WTC11 (cell line): ENCODE measurements at regions not wholly inside any gene's neighbourhood (a gene's known extent, or its start where the extent isn't known, plus 50 kb on each side); places are given as distances from the start of the nearest gene placed in this dataset.
A peak's percentile ranks its signal among the peaks of the same experiment; 100 is the strongest.

Experiments used
- ATAC-seq: fragments of 200-7000 bp; cut with Tn5 transposase; 2 replicates; pipeline ENCODE4 v1.10.0; 2021; ENCODE audit warnings: mild to moderate bottlenecking, moderate library complexity
- CTCF ChIA-PET: fragments of 300-600 bp; sonication (Branson Sonifier 250); formaldehyde crosslinking; loops from one replicate; lab custom pipeline; 2021; ENCODE audit warnings: antibody characterized with exemption; lab: Charles Lee
- POLR2A ChIA-PET: fragments of 350-600 bp; sonication (Branson Sonifier 250); formaldehyde crosslinking; loops from one replicate; lab custom pipeline; 2021; ENCODE audit warnings: antibody characterized with exemption; lab: Charles Lee
- DNase-seq: peaks from one replicate; pipeline ENCODE4 v3.0.0; 2021; ENCODE audit warnings: low spot score
- H3K27ac Mint-ChIP-seq: 2 replicates; pipeline ENCODE4 v1.8.0; 2021; ENCODE audit warnings: mixed read lengths
- H3K27me3 Mint-ChIP-seq: 2 replicates; pipeline ENCODE4 v1.8.0; 2021; ENCODE audit warnings: low read depth, mild to moderate bottlenecking, moderate library complexity, mixed read lengths
- H3K36me3 Mint-ChIP-seq: 2 replicates; pipeline ENCODE4 v1.8.0; 2021; ENCODE audit warnings: mixed read lengths
- H3K4me1 Mint-ChIP-seq: 2 replicates; pipeline ENCODE4 v1.8.0; 2022; ENCODE audit warnings: mixed read lengths
- H3K4me3 Mint-ChIP-seq: 2 replicates; pipeline ENCODE4 v1.8.0; 2021; ENCODE audit warnings: mild to moderate bottlenecking, moderate library complexity, mixed read lengths
- H3K9me3 Mint-ChIP-seq: 2 replicates; pipeline ENCODE4 v1.8.0; 2021; ENCODE audit warnings: mixed read lengths
- ATF1 ChIP-seq: sonication (generic); formaldehyde crosslinking; IDR thresholded peaks from 2 replicates; pipeline ENCODE4 v1.8.1; 2023; ENCODE audit warnings: mild to moderate bottlenecking, moderate library complexity, missing genetic modification reagents
- CREB1 ChIP-seq: sonication (generic); formaldehyde crosslinking; IDR thresholded peaks from 2 replicates; pipeline ENCODE4 v1.8.0; 2023; ENCODE audit warnings: mild to moderate bottlenecking, missing genetic modification reagents
- ELF4 ChIP-seq: sonication (generic); formaldehyde crosslinking; IDR thresholded peaks from 2 replicates; pipeline ENCODE4 v1.8.1; 2022; ENCODE audit warnings: low read depth, mild to moderate bottlenecking, moderate library complexity, missing genetic modification reagents
- FOXJ3 ChIP-seq: sonication (generic); formaldehyde crosslinking; IDR thresholded peaks from 2 replicates; pipeline ENCODE4 v1.9.0; 2021; ENCODE audit warnings: missing genetic modification reagents, mild to moderate bottlenecking, borderline replicate concordance
- FOXK1 ChIP-seq: sonication (generic); formaldehyde crosslinking; IDR thresholded peaks from 2 replicates; pipeline ENCODE4 v1.8.0; 2022; ENCODE audit warnings: mild to moderate bottlenecking, moderate library complexity, missing genetic modification reagents
- FOXP1 ChIP-seq: sonication (generic); formaldehyde crosslinking; IDR thresholded peaks from 2 replicates; pipeline ENCODE4 v1.8.0; 2022; ENCODE audit warnings: missing genetic modification reagents, mild to moderate bottlenecking, moderate library complexity, borderline replicate concordance
- GABPB1 ChIP-seq: sonication (generic); formaldehyde crosslinking; IDR thresholded peaks from 2 replicates; pipeline ENCODE4 v1.8.1; 2023; ENCODE audit warnings: mild to moderate bottlenecking, missing genetic modification reagents
- HMGXB4 ChIP-seq: sonication (generic); formaldehyde crosslinking; IDR thresholded peaks from 2 replicates; pipeline ENCODE4 v1.8.1; 2023; ENCODE audit warnings: mild to moderate bottlenecking, moderate library complexity, missing genetic modification reagents
- MXD4 ChIP-seq: fragments of 250-450 bp; sonication (Bioruptor Pico); IDR thresholded peaks from 2 replicates; pipeline ENCODE4 v1.8.0; 2021; ENCODE audit warnings: mild to moderate bottlenecking, moderate library complexity, borderline replicate concordance
- NFYB ChIP-seq: sonication (generic); formaldehyde crosslinking; conservative IDR thresholded peaks from 2 replicates; pipeline ENCODE4 v1.8.0; 2022; ENCODE audit warnings: low read depth, missing genetic modification reagents
- PRDM15 ChIP-seq: sonication (generic); formaldehyde crosslinking; IDR thresholded peaks from 2 replicates; pipeline ENCODE4 v1.8.0; 2022; ENCODE audit warnings: missing genetic modification reagents
- PRRX2 ChIP-seq: fragments of 250-450 bp; sonication (Bioruptor Pico); IDR thresholded peaks from 2 replicates; pipeline ENCODE4 v1.8.0; 2021; ENCODE audit warnings: mild to moderate bottlenecking
- ZNF138 ChIP-seq: sonication (generic); formaldehyde crosslinking; conservative IDR thresholded peaks from 2 replicates; pipeline ENCODE4 v1.8.1; 2022; ENCODE audit warnings: mild to moderate bottlenecking, moderate library complexity, missing genetic modification reagents
- TF ChIP-seq, protein P1 (sequence below): fragments of 250-450 bp; sonication (Bioruptor Pico); IDR thresholded peaks from 2 replicates; pipeline ENCODE4 v1.8.0; 2021; ENCODE audit warnings: mild to moderate bottlenecking
- TF ChIP-seq, protein P2 (sequence below): sonication (generic); formaldehyde crosslinking; IDR thresholded peaks from 2 replicates; pipeline ENCODE4 v1.8.0; 2022; ENCODE audit warnings: mild to moderate bottlenecking, missing genetic modification reagents

DNA sequence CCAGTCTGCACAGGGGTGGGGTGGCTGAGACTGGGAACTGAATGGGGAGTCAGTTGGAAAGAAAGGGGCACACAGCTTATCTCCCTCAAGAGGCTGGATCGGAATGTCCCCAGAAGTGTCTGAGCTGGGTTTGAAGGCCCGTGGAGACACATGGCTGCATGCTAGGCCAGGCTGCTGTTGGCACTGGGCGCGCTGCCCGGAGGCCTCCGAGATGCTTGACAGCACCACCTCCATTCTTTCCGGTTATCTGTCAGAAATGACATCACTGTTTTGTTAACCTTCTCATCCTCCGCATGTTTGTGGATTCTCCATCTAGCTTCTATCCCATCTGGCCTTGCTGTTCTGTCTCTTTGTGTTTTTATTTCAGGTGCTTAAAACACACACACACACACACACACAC is 85.5 kb downstream of the APIP start (continued):
- TF ChIP-seq FOXP1 (CRISPR knock-in tag), result no peak

DNA sequence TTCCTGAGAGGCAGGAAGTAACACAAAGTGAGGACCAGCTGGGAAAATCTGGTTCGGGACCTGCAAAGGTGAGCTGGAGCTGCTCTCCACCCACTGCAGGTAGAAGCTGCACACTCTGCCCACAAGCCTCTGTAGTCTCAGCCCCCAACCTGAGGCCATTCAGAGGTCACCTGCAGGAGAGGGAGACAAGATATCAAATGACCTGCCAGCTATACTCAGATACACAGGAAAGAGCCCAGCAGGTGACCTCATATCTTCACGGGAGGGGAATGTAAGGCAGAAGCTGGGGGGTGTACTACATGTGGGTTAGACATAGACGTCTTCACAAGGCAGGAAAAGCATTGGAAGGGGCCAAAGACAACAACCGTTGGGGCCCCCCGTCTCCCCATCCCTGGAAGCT is 86.1 kb downstream of the APIP start:
- no peak overlapping the region for H3K27ac Mint-ChIP-seq
- H3K4me1 Mint-ChIP-seq, result peaks cover 26% of the 10 kb centered on the region
- POLR2A ChIA-PET, result interaction anchor here (0.6 kb wide), 1 partner anchor 1590 kb away, joined by 3 read pairs; no protein-coding TSS in a partner anchor
- CTCF ChIA-PET, result interaction anchor here (0.8 kb wide), 1 partner anchor 9 kb away, joined by 3 read pairs; no protein-coding TSS in a partner anchor
- no peak for TF ChIP-seq FOXK1 (CRISPR knock-in tag)
- TF ChIP-seq HMGXB4, result no peak
- TF ChIP-seq, protein P1, sequence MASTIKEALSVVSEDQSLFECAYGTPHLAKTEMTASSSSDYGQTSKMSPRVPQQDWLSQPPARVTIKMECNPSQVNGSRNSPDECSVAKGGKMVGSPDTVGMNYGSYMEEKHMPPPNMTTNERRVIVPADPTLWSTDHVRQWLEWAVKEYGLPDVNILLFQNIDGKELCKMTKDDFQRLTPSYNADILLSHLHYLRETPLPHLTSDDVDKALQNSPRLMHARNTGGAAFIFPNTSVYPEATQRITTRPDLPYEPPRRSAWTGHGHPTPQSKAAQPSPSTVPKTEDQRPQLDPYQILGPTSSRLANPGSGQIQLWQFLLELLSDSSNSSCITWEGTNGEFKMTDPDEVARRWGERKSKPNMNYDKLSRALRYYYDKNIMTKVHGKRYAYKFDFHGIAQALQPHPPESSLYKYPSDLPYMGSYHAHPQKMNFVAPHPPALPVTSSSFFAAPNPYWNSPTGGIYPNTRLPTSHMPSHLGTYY (CRISPR knock-in tag), result no peak
- no peak for TF ChIP-seq NFYB
- TF ChIP-seq PRRX2 (CRISPR knock-in tag), result no peak
- TF ChIP-seq ZNF138, result no peak
- no peak for TF ChIP-seq FOXJ3
- no peaks in the 10 kb centered on the region for H3K27me3 Mint-ChIP-seq
- H3K36me3 Mint-ChIP-seq, result no peaks in the 10 kb centered on the region
- H3K9me3 Mint-ChIP-seq, result no peaks in the 10 kb centered on the region
- H3K4me3 Mint-ChIP-seq, result no peak overlapping the region
- ATAC-seq, result peak; percentile 54
- DNase-seq, result no peak

- H3K27me3 Mint-ChIP-seq, result no peaks in the 10 kb centered on the region
These were observed 89.0 kb downstream of the APIP start for GRCh38 chr11:34827228-34827627.

DNA sequence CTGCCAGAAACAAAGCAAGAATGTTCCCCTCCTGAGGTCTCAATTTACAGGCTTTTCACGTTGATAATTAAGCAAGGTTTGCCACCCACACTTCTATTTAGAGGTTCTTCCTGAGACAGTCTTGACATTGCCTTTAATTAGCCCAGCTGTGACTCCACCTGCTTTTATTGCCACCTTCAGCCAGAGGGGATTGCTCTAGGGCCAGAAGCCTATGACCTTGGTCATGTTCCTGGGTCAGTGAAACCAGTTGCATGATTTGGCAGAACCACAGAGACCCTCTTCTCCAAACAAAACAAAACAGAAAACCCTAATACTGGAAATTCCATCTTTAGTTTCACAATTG is 89.8 kb downstream of the APIP start:
- TF ChIP-seq ATF1 (no peak), MXD4 (CRISPR knock-in tag) (no peak), FOXK1 (CRISPR knock-in tag) (no peak), CREB1 (CRISPR knock-in tag) (no peak), PRDM15 (CRISPR knock-in tag) (no peak), ELF4 (CRISPR knock-in tag) (no peak)
- TF ChIP-seq, all 79 proteins: peak for 0
- ATAC-seq (no peak), DNase-seq (no peak)
- Mint-ChIP-seq H3K4me3 (no peak overlapping the region), H3K27me3 (no peaks in the 10 kb centered on the region), H3K27ac (no peak overlapping the region), H3K4me1 (peaks cover 26% of the 10 kb centered on the region), H3K36me3 (no peaks in the 10 kb centered on the region), H3K9me3 (no peaks in the 10 kb centered on the region)
- POLR2A ChIA-PET, result no interaction called here
- CTCF ChIA-PET, result no interaction called here

More at GRCh38 chr11:34827228-34827627, 89.0 kb downstream of the APIP start:
- H3K27ac Mint-ChIP-seq, result no peak overlapping the region
- no peaks in the 10 kb centered on the region for H3K9me3 Mint-ChIP-seq
- ATAC-seq (no peak), DNase-seq (no peak)
- no peak overlapping the region for H3K4me3 Mint-ChIP-seq
- ChIA-PET CTCF (no interaction called here), POLR2A (no interaction called here)
- peaks cover 26% of the 10 kb centered on the region for H3K4me1 Mint-ChIP-seq
- peak; percentile 34; the same call in 1 of the 2 replicates for TF ChIP-seq GABPB1 (CRISPR knock-in tag)
- TF ChIP-seq, protein P2, sequence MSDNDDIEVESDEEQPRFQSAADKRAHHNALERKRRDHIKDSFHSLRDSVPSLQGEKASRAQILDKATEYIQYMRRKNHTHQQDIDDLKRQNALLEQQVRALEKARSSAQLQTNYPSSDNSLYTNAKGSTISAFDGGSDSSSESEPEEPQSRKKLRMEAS, result no peak
- no peaks in the 10 kb centered on the region for H3K36me3 Mint-ChIP-seq
